Suprapubic skin (tissue), 4 donors: ENCODE measurements at regions not wholly inside any gene's neighbourhood (a gene's known extent, or its start where the extent isn't known, plus 50 kb on each side); places are given as distances from the start of the nearest gene placed in this dataset.

Experiments
- DNase-seq, 2 donors: peaks; one replicate each; pipeline ENCODE4 v3.0.0-alpha.2; 2019; ENCODE audit warnings: low spot score in 2 of 2
- H3K27ac ChIP-seq: fragments of 200-600 bp; sonication (generic); one replicate; pipeline ENCODE4 v1.5.1; 2019
- H3K27me3 ChIP-seq: fragments of 200-600 bp; sonication (generic); one replicate; pipeline ENCODE4 v1.5.1; 2019
- H3K36me3 ChIP-seq: fragments of 200-600 bp; sonication (generic); one replicate; pipeline ENCODE4 v1.5.1; 2019
- H3K4me1 ChIP-seq: fragments of 200-600 bp; sonication (generic); one replicate; pipeline ENCODE4 v1.5.1; 2019
- H3K4me3 ChIP-seq: fragments of 200-600 bp; sonication (generic); one replicate; pipeline ENCODE4 v1.5.1; 2019; ENCODE audit warnings: mild to moderate bottlenecking
- H3K9me3 ChIP-seq: fragments of 200-600 bp; sonication (generic); one replicate; pipeline ENCODE4 v1.5.1; 2019
- EP300 ChIP-seq: sonication (generic); formaldehyde crosslinking; IDR thresholded peaks from one replicate; pipeline ENCODE4 v1.6.1; 2017; ENCODE audit warnings: antibody characterized with exemption
- POLR2A ChIP-seq, 2 donors: fragments of 450-650 bp; IDR thresholded peaks; one replicate each; pipeline ENCODE4 v1.6.1; 2017; ENCODE audit warnings: antibody characterized with exemption in 2 of 2, mild to moderate bottlenecking in 2 of 2, moderate library complexity in 2 of 2
- POLR2AphosphoS5 ChIP-seq, 3 donors: sonication (generic); formaldehyde crosslinking; IDR thresholded peaks; one replicate each; pipeline ENCODE4 v1.6.1; 2017; ENCODE audit warnings: antibody characterized with exemption in 3 of 3
- WGBS: methylation state at CpG from one replicate; pipeline ENCODE4 v1.1.5; 2018; 5-methylcytosine and 5-hydroxymethylcytosine counted together
- TF ChIP-seq, protein P1 (sequence below), 2 donors: fragments of 200-600 bp in 1 of 2; fragments of 450-650 bp in 1 of 2; sonication (generic) in 1 of 2; IDR thresholded peaks; one replicate each; pipeline ENCODE4 v1.5.1; 2016 to 2019; ENCODE audit warnings: antibody characterized with exemption in 2 of 2, mild to moderate bottlenecking in 1 of 2, moderate library complexity in 1 of 2

- peaks cover 10% of the 10 kb centered on the region for H3K9me3 ChIP-seq
- no peak overlapping the region for H3K4me3 ChIP-seq
- H3K36me3 ChIP-seq, result no peaks in the 10 kb centered on the region
- no peak overlapping the region for H3K27ac ChIP-seq
- TF ChIP-seq POLR2AphosphoS5 (IDR thresholded peaks at IDR 0.05) (no peak), POLR2A (IDR thresholded peaks at IDR 0.05) (no peak), EP300 (no peak)
- TF ChIP-seq, protein P1, sequence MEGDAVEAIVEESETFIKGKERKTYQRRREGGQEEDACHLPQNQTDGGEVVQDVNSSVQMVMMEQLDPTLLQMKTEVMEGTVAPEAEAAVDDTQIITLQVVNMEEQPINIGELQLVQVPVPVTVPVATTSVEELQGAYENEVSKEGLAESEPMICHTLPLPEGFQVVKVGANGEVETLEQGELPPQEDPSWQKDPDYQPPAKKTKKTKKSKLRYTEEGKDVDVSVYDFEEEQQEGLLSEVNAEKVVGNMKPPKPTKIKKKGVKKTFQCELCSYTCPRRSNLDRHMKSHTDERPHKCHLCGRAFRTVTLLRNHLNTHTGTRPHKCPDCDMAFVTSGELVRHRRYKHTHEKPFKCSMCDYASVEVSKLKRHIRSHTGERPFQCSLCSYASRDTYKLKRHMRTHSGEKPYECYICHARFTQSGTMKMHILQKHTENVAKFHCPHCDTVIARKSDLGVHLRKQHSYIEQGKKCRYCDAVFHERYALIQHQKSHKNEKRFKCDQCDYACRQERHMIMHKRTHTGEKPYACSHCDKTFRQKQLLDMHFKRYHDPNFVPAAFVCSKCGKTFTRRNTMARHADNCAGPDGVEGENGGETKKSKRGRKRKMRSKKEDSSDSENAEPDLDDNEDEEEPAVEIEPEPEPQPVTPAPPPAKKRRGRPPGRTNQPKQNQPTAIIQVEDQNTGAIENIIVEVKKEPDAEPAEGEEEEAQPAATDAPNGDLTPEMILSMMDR (IDR thresholded peaks at IDR 0.05), result no peak
- no peaks in the 10 kb centered on the region for H3K4me1 ChIP-seq
- 35% methylated on average over 2 of the region's 2 CpGs for whole genome bisulfite sequencing
- H3K27me3 ChIP-seq, result no peaks in the 10 kb centered on the region
- no peak for DNase-seq
Observed at GRCh38 chr14:44265246-44265645, 241.8 kb downstream of the FSCB start.

GRCh38 chr14:44215660-44216059, 291.4 kb downstream of the FSCB start:
- H3K9me3 ChIP-seq, result peaks cover 3% of the 10 kb centered on the region
- no peak overlapping the region for H3K4me3 ChIP-seq
- TF ChIP-seq EP300, result no peak
- TF ChIP-seq POLR2A (IDR thresholded peaks at IDR 0.05), result no peak
- TF ChIP-seq, protein P1 (IDR thresholded peaks at IDR 0.05), result no peak
- no peak for TF ChIP-seq POLR2AphosphoS5 (IDR thresholded peaks at IDR 0.05)
- no peak overlapping the region for H3K27ac ChIP-seq
- H3K27me3 ChIP-seq, result no peaks in the 10 kb centered on the region
- DNase-seq, result no peak
- no peaks in the 10 kb centered on the region for H3K36me3 ChIP-seq
- H3K4me1 ChIP-seq, result no peaks in the 10 kb centered on the region

DNA sequence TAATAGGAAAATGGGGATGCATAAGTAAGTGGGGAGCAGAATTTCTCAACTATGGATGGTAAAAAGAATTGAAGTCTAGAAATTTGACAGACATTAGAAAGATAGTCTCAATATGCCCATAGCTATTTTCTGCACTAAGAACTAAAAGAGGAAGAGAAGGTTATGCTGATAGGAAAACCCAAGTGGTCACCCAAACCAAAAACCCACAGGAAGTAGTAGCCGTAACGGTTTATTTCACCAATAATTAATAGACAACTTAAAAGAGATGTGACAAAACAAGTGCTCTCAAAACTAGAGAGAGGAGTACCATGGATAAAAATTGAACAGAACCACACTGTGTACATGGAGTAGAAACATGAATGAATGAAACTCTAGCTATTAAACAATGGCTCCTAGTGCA, 295.4 kb downstream of the FSCB start:
- Histone ChIP-seq H3K36me3 (no peaks in the 10 kb centered on the region), H3K4me1 (no peaks in the 10 kb centered on the region), H3K4me3 (no peak overlapping the region), H3K27ac (no peak overlapping the region), H3K9me3 (peaks cover 3% of the 10 kb centered on the region), H3K27me3 (no peaks in the 10 kb centered on the region)
- 69% methylated on average over 2 of the region's 2 CpGs for WGBS
- DNase-seq, result no peak
- no peak for TF ChIP-seq POLR2AphosphoS5 (IDR thresholded peaks at IDR 0.05)
- no peak for TF ChIP-seq EP300
- TF ChIP-seq, protein P1 (IDR thresholded peaks at IDR 0.05), result no peak
- no peak for TF ChIP-seq POLR2A (IDR thresholded peaks at IDR 0.05)

- no peak overlapping the region for H3K4me3 ChIP-seq
- no peak for DNase-seq
- no peaks in the 10 kb centered on the region for H3K36me3 ChIP-seq
- 19% methylated on average over 3 of the region's 3 CpGs for WGBS
- no peak overlapping the region for H3K27ac ChIP-seq
- H3K9me3 ChIP-seq, result no peaks in the 10 kb centered on the region
- no peaks in the 10 kb centered on the region for H3K27me3 ChIP-seq
- TF ChIP-seq, protein P1 (IDR thresholded peaks at IDR 0.05), result no peak
- no peak for TF ChIP-seq EP300
- TF ChIP-seq POLR2AphosphoS5 (IDR thresholded peaks at IDR 0.05), result no peak
- TF ChIP-seq POLR2A (IDR thresholded peaks at IDR 0.05), result no peak
- H3K4me1 ChIP-seq, result no peaks in the 10 kb centered on the region
Observed at GRCh38 chr14:44204061-44204835, 302.8 kb downstream of the FSCB start.

DNA sequence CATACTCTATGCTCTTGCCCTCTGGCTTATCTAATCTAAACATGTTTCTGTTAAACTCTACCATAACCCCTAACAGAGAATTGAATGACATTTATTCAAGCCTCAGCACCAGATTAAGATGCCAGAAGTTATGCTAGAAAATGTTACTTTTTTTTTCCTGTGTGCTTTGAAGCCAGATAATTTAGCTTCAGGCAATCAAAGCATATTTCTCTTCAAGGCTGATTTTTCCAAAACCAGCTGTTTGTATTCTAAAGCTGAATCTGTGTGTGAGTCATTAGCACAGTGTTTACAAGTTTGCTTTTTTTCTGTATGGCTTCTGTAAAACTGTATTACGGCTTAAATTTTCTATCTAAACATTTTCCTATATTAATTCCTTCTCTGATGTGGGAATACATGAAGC, 326.1 kb downstream of the FSCB start:
- no peaks in the 10 kb centered on the region for H3K27me3 ChIP-seq
- DNase-seq, result no peak
- TF ChIP-seq POLR2AphosphoS5 (IDR thresholded peaks at IDR 0.05) (no peak), EP300 (no peak), POLR2A (IDR thresholded peaks at IDR 0.05) (no peak)
- TF ChIP-seq, protein P1 (IDR thresholded peaks at IDR 0.05), result no peak
- H3K27ac ChIP-seq, result no peak overlapping the region
- peaks cover 7% of the 10 kb centered on the region for H3K9me3 ChIP-seq
- WGBS, result 22% methylated on average over 1 of the region's 1 CpG
- no peaks in the 10 kb centered on the region for H3K4me1 ChIP-seq
- H3K4me3 ChIP-seq, result no peak overlapping the region
- H3K36me3 ChIP-seq, result no peaks in the 10 kb centered on the region
